Calu3 (cell line): ENCODE measurements at regions not wholly inside any gene's neighbourhood (a gene's known extent, or its start where the extent isn't known, plus 50 kb on each side); places are given as distances from the start of the nearest gene placed in this dataset.

Experiments used
- BruUV-seq: library from RNA; stranded (reverse); fragments of 400-500 nt; replicated peaks from 2 replicates; lab custom pipeline; 2021; lab: Mats Ljungman, UMichigan
- CTCF ChIA-PET: fragments of 300-600 bp; sonication (Branson Sonifier 250); formaldehyde crosslinking; loops from one replicate; lab custom pipeline; 2022; ENCODE audit warnings: antibody characterized with exemption; lab: Charles Lee
- DNase-seq: peaks from one replicate; pipeline ENCODE4 v3.0.0; 2022
- H3K27ac Mint-ChIP-seq: one replicate; pipeline ENCODE4 v1.8.0; 2022; ENCODE audit warnings: mixed read lengths; ENCODE audit not compliant: unreplicated experiment
- H3K27me3 Mint-ChIP-seq: one replicate; pipeline ENCODE4 v1.8.0; 2022; ENCODE audit warnings: mixed read lengths; ENCODE audit not compliant: unreplicated experiment
- H3K36me3 Mint-ChIP-seq: one replicate; pipeline ENCODE4 v1.8.0; 2022; ENCODE audit warnings: mild to moderate bottlenecking, moderate library complexity, mixed read lengths; ENCODE audit not compliant: insufficient read depth, unreplicated experiment
- H3K4me1 Mint-ChIP-seq: one replicate; pipeline ENCODE4 v1.8.0; 2022; ENCODE audit warnings: mild to moderate bottlenecking, low read depth, mixed read lengths; ENCODE audit not compliant: unreplicated experiment
- H3K4me3 Mint-ChIP-seq: one replicate; pipeline ENCODE4 v1.8.0; 2022; ENCODE audit warnings: mild to moderate bottlenecking, low read depth, moderate library complexity, mixed read lengths; ENCODE audit not compliant: unreplicated experiment
- H3K9me3 Mint-ChIP-seq: one replicate; pipeline ENCODE4 v1.8.0; 2022; ENCODE audit warnings: low read depth, mixed read lengths; ENCODE audit not compliant: unreplicated experiment
- CTCF ChIP-seq: fragments of 200-600 bp; IDR thresholded peaks from one replicate; pipeline ENCODE4 v1.8.0; 2022; ENCODE audit warnings: antibody characterized with exemption; ENCODE audit not compliant: unreplicated experiment
- intact Hi-C: fragments of 100-400 bp; cut with micrococcal nuclease; formaldehyde crosslinking; loops from one replicate; pipeline ENCODE4 v1.10.0; 2022; ENCODE audit not compliant: unreplicated experiment

DNA sequence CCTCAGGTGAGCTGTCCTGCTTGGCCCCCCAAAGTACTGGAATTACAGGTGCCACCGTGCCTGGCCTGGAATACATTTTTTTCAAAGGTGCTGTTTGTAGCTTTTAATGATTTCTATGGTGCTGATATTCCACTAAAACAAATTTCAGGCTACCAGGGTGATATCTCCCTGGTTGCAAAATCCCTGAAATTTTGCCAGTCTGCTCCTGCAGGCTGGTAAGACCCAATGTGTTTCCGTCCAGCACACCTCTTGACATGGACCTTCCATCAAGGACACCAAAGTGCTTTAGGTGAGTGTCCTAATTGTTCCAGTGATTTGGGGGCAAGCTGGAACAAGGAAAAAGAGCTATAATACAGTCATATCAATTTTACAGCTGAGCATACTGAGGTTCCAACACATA lies 69.8 kb upstream of the KMT2C start:
- CTCF ChIA-PET = interaction anchor here (0.6 to 0.7 kb wide), 2 partner anchors 11 to 29 kb away, joined by 3 read pairs; no protein-coding TSS in a partner anchor
- no peaks in the 10 kb centered on the region for H3K27me3 Mint-ChIP-seq
- peaks cover 4% of the 10 kb centered on the region for H3K36me3 Mint-ChIP-seq
- intact Hi-C loops = no loop called here
- BruUV-seq = no TSS peak
- no peak for DNase-seq
- no peak overlapping the region for H3K27ac Mint-ChIP-seq
- H3K4me1 Mint-ChIP-seq = peaks cover 15% of the 10 kb centered on the region
- no peak overlapping the region for H3K4me3 Mint-ChIP-seq
- no peak for TF ChIP-seq CTCF
- H3K9me3 Mint-ChIP-seq = no peaks in the 10 kb centered on the region

- no peak overlapping the region for H3K27ac Mint-ChIP-seq
- H3K9me3 Mint-ChIP-seq = no peaks in the 10 kb centered on the region
- no TSS peak for BruUV-seq
- no peak for TF ChIP-seq CTCF
- H3K4me3 Mint-ChIP-seq = no peak overlapping the region
- DNase-seq = no peak
- intact Hi-C loops = no loop called here
- peaks cover 4% of the 10 kb centered on the region for H3K36me3 Mint-ChIP-seq
- CTCF ChIA-PET = interaction anchor here (0.7 kb wide), 1 partner anchor 10 kb away, joined by 3 read pairs; no protein-coding TSS in a partner anchor
- H3K4me1 Mint-ChIP-seq = peaks cover 15% of the 10 kb centered on the region
- H3K27me3 Mint-ChIP-seq = no peaks in the 10 kb centered on the region
Observed at GRCh38 chr7:152504816-152505215, 69.0 kb upstream of the KMT2C start.

- H3K4me3 Mint-ChIP-seq = no peak overlapping the region
- no peaks in the 10 kb centered on the region for H3K27me3 Mint-ChIP-seq
Observed at GRCh38 chr7:152504367-152504766, 68.6 kb upstream of the KMT2C start.

GRCh38 chr7:152502813-152503790 lies 67.3 kb upstream of the KMT2C start:
- TF ChIP-seq CTCF = no peak
- Mint-ChIP-seq H3K27ac (no peak overlapping the region), H3K36me3 (peaks cover 4% of the 10 kb centered on the region), H3K27me3 (no peaks in the 10 kb centered on the region), H3K4me3 (no peak overlapping the region), H3K4me1 (peaks cover 15% of the 10 kb centered on the region), H3K9me3 (no peaks in the 10 kb centered on the region)
- no peak for DNase-seq
- intact Hi-C loops = no loop called here
- CTCF ChIA-PET = interaction anchor here (0.6 kb wide), 1 partner anchor 41 kb away, joined by 7 read pairs; no protein-coding TSS in a partner anchor
- no TSS peak for BruUV-seq

More at GRCh38 chr7:152504367-152504766, 68.6 kb upstream of the KMT2C start:
- BruUV-seq = no TSS peak
- DNase-seq = peak; percentile 17
- Mint-ChIP-seq H3K4me1 (peaks cover 15% of the 10 kb centered on the region), H3K36me3 (peaks cover 4% of the 10 kb centered on the region), H3K27ac (no peak overlapping the region), H3K9me3 (no peaks in the 10 kb centered on the region)
- no peak for TF ChIP-seq CTCF
- CTCF ChIA-PET = interaction anchor here (0.6 kb wide), 1 partner anchor 942 kb away, joined by 4 read pairs; no protein-coding TSS in a partner anchor
- intact Hi-C loops = no loop called here
